Tibial nerve (tissue), 4 donors: ENCODE measurements at regions not wholly inside any gene's neighbourhood (a gene's known extent, or its start where the extent isn't known, plus 50 kb on each side); places are given as distances from the start of the nearest gene placed in this dataset.

Experiments
- EP300 ChIP-seq, 2 donors: sonication (generic); formaldehyde crosslinking; IDR thresholded peaks; one replicate each; pipeline ENCODE4 v1.6.1; 2017; ENCODE audit warnings: antibody characterized with exemption in 2 of 2, mild to moderate bottlenecking in 1 of 2
- TF ChIP-seq, protein P1 (sequence below), 5 experiments: fragments of 200-600 bp in 3 of 5; fragments of 450-650 bp in 2 of 5; sonication (generic) in 3 of 5; IDR thresholded peaks; one replicate each; pipeline ENCODE4 v1.5.1; 2016 to 2019; ENCODE audit warnings: antibody characterized with exemption in 5 of 5, mild to moderate bottlenecking in 3 of 5, moderate library complexity in 2 of 5

DNA sequence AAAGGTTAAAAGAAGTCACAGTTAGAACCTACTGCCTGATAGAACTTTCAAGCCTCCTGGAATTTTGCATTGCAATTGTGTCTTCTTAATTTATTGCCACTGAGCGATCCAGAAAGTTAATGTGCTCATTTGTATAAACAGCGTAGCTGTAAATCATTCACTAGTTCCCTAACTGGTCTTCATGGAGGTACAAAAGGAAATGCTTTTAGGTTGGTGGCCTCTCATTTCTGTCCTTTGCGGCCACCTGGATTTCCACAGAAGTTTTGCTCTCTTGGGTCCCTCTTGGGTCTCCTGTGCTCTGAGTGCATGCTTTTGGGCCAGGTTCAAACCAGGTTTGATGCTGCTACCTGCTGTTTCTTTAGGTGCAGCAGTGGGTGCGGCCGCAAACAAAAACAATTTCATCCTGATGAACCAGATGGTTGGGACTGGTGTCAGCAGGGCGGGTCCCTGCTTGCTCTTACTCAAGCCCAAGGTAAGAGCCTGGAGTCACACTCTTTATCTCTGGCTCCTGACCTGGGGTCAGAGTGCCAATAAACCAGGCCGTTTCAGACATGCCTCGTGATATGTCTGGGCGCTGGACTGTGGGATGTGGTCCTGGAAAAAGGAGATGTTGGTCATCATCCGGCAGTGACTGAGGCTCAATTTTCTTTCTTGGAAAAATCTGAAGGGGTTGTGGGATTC is 270.1 kb downstream of the PTTG2 start:
- TF ChIP-seq, protein P1, sequence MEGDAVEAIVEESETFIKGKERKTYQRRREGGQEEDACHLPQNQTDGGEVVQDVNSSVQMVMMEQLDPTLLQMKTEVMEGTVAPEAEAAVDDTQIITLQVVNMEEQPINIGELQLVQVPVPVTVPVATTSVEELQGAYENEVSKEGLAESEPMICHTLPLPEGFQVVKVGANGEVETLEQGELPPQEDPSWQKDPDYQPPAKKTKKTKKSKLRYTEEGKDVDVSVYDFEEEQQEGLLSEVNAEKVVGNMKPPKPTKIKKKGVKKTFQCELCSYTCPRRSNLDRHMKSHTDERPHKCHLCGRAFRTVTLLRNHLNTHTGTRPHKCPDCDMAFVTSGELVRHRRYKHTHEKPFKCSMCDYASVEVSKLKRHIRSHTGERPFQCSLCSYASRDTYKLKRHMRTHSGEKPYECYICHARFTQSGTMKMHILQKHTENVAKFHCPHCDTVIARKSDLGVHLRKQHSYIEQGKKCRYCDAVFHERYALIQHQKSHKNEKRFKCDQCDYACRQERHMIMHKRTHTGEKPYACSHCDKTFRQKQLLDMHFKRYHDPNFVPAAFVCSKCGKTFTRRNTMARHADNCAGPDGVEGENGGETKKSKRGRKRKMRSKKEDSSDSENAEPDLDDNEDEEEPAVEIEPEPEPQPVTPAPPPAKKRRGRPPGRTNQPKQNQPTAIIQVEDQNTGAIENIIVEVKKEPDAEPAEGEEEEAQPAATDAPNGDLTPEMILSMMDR (IDR thresholded peaks at IDR 0.05), result no peak
- TF ChIP-seq EP300 (IDR thresholded peaks at IDR 0.05), result no peak
